ENCODE measurements at regions not wholly inside any gene's neighbourhood (a gene's known extent, or its start where the extent isn't known, plus 50 kb on each side); places are given as distances from the start of the nearest gene placed in this dataset.

GRCh38 chrX:122196343-122196742 lies 987.7 kb upstream of the GRIA3 start:
- DNase-seq (ENCODE audit: low spot score, unreplicated experiment), result no peak
- Mint-ChIP-seq H3K4me1 (ENCODE audit: low read depth) (no peaks in the 10 kb centered on the region), H3K27me3 (no peaks in the 10 kb centered on the region), H3K36me3 (ENCODE audit: insufficient read depth) (no peaks in the 10 kb centered on the region), H3K4me3 (ENCODE audit: low read depth) (no peak overlapping the region), H3K27ac (no peak overlapping the region), H3K9me3 (ENCODE audit: low read depth) (peaks cover 12% of the 10 kb centered on the region)
- no peak for TF ChIP-seq CTCF (IDR thresholded peaks at IDR 0.05; ENCODE audit: unreplicated experiment)

GRCh38 chrX:122203399-122203798 lies 980.7 kb upstream of the GRIA3 start:
- peaks cover 5% of the 10 kb centered on the region for H3K9me3 Mint-ChIP-seq (ENCODE audit: low read depth)
- no peak for TF ChIP-seq CTCF (IDR thresholded peaks at IDR 0.05; ENCODE audit: unreplicated experiment)
- no peaks in the 10 kb centered on the region for H3K27me3 Mint-ChIP-seq
- no peaks in the 10 kb centered on the region for H3K36me3 Mint-ChIP-seq (ENCODE audit: insufficient read depth)
- DNase-seq (ENCODE audit: low spot score, unreplicated experiment), result no peak
- H3K4me1 Mint-ChIP-seq (ENCODE audit: low read depth), result no peaks in the 10 kb centered on the region
- H3K4me3 Mint-ChIP-seq (ENCODE audit: low read depth), result no peak overlapping the region
- no peak overlapping the region for H3K27ac Mint-ChIP-seq

- H3K9me3 Mint-ChIP-seq (ENCODE audit: low read depth), result no peaks in the 10 kb centered on the region
- H3K36me3 Mint-ChIP-seq (ENCODE audit: insufficient read depth), result no peaks in the 10 kb centered on the region
- no peak overlapping the region for H3K4me3 Mint-ChIP-seq (ENCODE audit: low read depth)
- no peak overlapping the region for H3K27ac Mint-ChIP-seq
- peaks cover 31% of the 10 kb centered on the region for H3K27me3 Mint-ChIP-seq
- peaks cover 4% of the 10 kb centered on the region for H3K4me1 Mint-ChIP-seq (ENCODE audit: low read depth)
- no peak for DNase-seq (ENCODE audit: low spot score, unreplicated experiment)
- TF ChIP-seq CTCF (IDR thresholded peaks at IDR 0.05; ENCODE audit: unreplicated experiment), result no peak
Measured at GRCh38 chrX:122218666-122219065, 965.4 kb upstream of the GRIA3 start.

GRCh38 chrX:122219226-122219625 lies 964.9 kb upstream of the GRIA3 start:
- H3K27me3 Mint-ChIP-seq, result peaks cover 37% of the 10 kb centered on the region
- no peak overlapping the region for H3K27ac Mint-ChIP-seq
- TF ChIP-seq CTCF (IDR thresholded peaks at IDR 0.05; ENCODE audit: unreplicated experiment), result no peak
- peaks cover 4% of the 10 kb centered on the region for H3K4me1 Mint-ChIP-seq (ENCODE audit: low read depth)
- H3K36me3 Mint-ChIP-seq (ENCODE audit: insufficient read depth), result no peaks in the 10 kb centered on the region
- no peaks in the 10 kb centered on the region for H3K9me3 Mint-ChIP-seq (ENCODE audit: low read depth)
- DNase-seq (ENCODE audit: low spot score, unreplicated experiment), result no peak
- H3K4me3 Mint-ChIP-seq (ENCODE audit: low read depth), result no peak overlapping the region

GRCh38 chrX:122219735-122220134 lies 964.3 kb upstream of the GRIA3 start:
- no peak for DNase-seq (ENCODE audit: low spot score, unreplicated experiment)
- Mint-ChIP-seq H3K27me3 (peaks cover 42% of the 10 kb centered on the region), H3K4me3 (ENCODE audit: low read depth) (no peak overlapping the region), H3K27ac (no peak overlapping the region), H3K36me3 (ENCODE audit: insufficient read depth) (no peaks in the 10 kb centered on the region), H3K9me3 (ENCODE audit: low read depth) (no peaks in the 10 kb centered on the region), H3K4me1 (ENCODE audit: low read depth) (peaks cover 4% of the 10 kb centered on the region)
- no peak for TF ChIP-seq CTCF (IDR thresholded peaks at IDR 0.05; ENCODE audit: unreplicated experiment)

Measured in progenitor cell of endocrine pancreas (in vitro differentiated cells).